HL-60 (cell line): ENCODE measurements at regions not wholly inside any gene's neighbourhood (a gene's known extent, or its start where the extent isn't known, plus 50 kb on each side); places are given as distances from the start of the nearest gene placed in this dataset.

Source experiments
- DNase-seq, 2 experiments: peaks; one replicate each; pipeline ENCODE4 v3.0.0-alpha.2; 2010 to 2020; ENCODE audit warnings: low read depth in 1 of 2, low spot score in 1 of 2
- H3K27ac ChIP-seq: fragments of 250-450 bp; sonication (Bioruptor Pico); replicated peaks from 2 replicates; pipeline ENCODE4 v1.5.1; 2020; ENCODE audit warnings: mild to moderate bottlenecking, moderate library complexity
- H3K27me3 ChIP-seq: fragments of 250-450 bp; sonication (Bioruptor Pico); 2 replicates; pipeline ENCODE4 v1.5.1; 2021; ENCODE audit warnings: mild to moderate bottlenecking, moderate library complexity; ENCODE audit not compliant: insufficient read depth, poor library complexity, severe bottlenecking
- H3K4me3 ChIP-seq: replicated peaks from 2 replicates; pipeline ENCODE4 v1.5.1; 2011; ENCODE audit warnings: mild to moderate bottlenecking, control low read depth, low read length; ENCODE audit not compliant: insufficient read depth
- CTCF ChIP-seq: IDR thresholded peaks from one replicate; pipeline ENCODE4 v1.5.1; 2011; ENCODE audit warnings: low read length, control low read depth, inconsistent platforms; ENCODE audit not compliant: insufficient read depth
- GABPA ChIP-seq: IDR thresholded peaks from 2 replicates; pipeline ENCODE4 v1.6.1; 2012; ENCODE audit warnings: low read depth
- POLR2AphosphoS5 ChIP-seq: IDR thresholded peaks from 2 replicates; pipeline ENCODE4 v1.6.1; 2012; ENCODE audit warnings: low read depth
- REST ChIP-seq: IDR thresholded peaks from 2 replicates; pipeline ENCODE4 v1.6.1; 2012; ENCODE audit warnings: low read depth; ENCODE audit not compliant: insufficient replicate concordance
- SPI1 ChIP-seq: IDR thresholded peaks from 2 replicates; pipeline ENCODE4 v1.6.1; 2012; ENCODE audit warnings: low read depth, mild to moderate bottlenecking, borderline replicate concordance

GRCh38 chr15:91576096-91576495 lies 277.4 kb upstream of the SLCO3A1 start:
- TF ChIP-seq SPI1 (no peak), POLR2AphosphoS5 (no peak), CTCF (no peak), REST (no peak), GABPA (no peak)
- H3K4me3 ChIP-seq, result no peak overlapping the region
- no peak overlapping the region for H3K27ac ChIP-seq
- peaks cover 6% of the 10 kb centered on the region for H3K27me3 ChIP-seq
- DNase-seq, result no peak

- DNase-seq, result no peak
- TF ChIP-seq SPI1, result no peak
- no peak for TF ChIP-seq POLR2AphosphoS5
- TF ChIP-seq GABPA, result no peak
- no peak for TF ChIP-seq CTCF
- TF ChIP-seq REST, result no peak
- Histone ChIP-seq H3K4me3 (no peak overlapping the region), H3K27me3 (peaks cover 6% of the 10 kb centered on the region), H3K27ac (no peak overlapping the region)
These were observed 275.0 kb upstream of the SLCO3A1 start for GRCh38 chr15:91578511-91578910.

- DNase-seq, result no peak
- no peak overlapping the region for H3K4me3 ChIP-seq
- H3K27ac ChIP-seq, result no peak overlapping the region
- no peaks in the 10 kb centered on the region for H3K27me3 ChIP-seq
- TF ChIP-seq GABPA, result no peak
- no peak for TF ChIP-seq SPI1
- no peak for TF ChIP-seq POLR2AphosphoS5
- no peak for TF ChIP-seq REST
- TF ChIP-seq CTCF, result no peak
These were observed 268.6 kb upstream of the SLCO3A1 start for GRCh38 chr15:91584895-91585294.
